HepG2 (cell line): ENCODE measurements at regions not wholly inside any gene's neighbourhood (a gene's known extent, or its start where the extent isn't known, plus 50 kb on each side); places are given as distances from the start of the nearest gene placed in this dataset.

Experiments
- ATAC-seq: fragments of 200-7000 bp; cut with Tn5 transposase; 3 replicates; pipeline ENCODE4 v1.9.1; 2020; ENCODE audit warnings: mild to moderate bottlenecking, moderate library complexity
- BruUV-seq: library from RNA; stranded (reverse); fragments of 400-500 nt; replicated peaks from 2 replicates; lab custom pipeline; 2021; lab: Mats Ljungman, UMichigan
- CTCF ChIA-PET: fragments of 300-600 bp; formaldehyde crosslinking; extraction: SDS; loops from one replicate; lab custom pipeline; 2021; ENCODE audit warnings: low total read pairs, inconsistent platforms, low intra/inter-chr PET ratio; lab: Yijun Ruan, JAX
- POLR2A ChIA-PET: fragments of 350-600 bp; sonication (Branson Sonifier 250); formaldehyde crosslinking; loops from one replicate; lab custom pipeline; 2020; ENCODE audit warnings: antibody characterized with exemption, inconsistent platforms; lab: Yijun Ruan, JAX
- DNase-seq: peaks from one replicate; pipeline ENCODE4 v3.0.0-alpha.2; 2015; ENCODE audit warnings: low spot score
- FAIRE-seq: peaks from 3 replicates; lab custom pipeline; 2011; peaks lifted over from hg19 to GRCh38; lab: Jason Lieb, UNC
- H2AFZ ChIP-seq: one replicate; pipeline ENCODE4 v1.6.1; 2011; ENCODE audit warnings: low read length, inconsistent platforms
- H3K27ac ChIP-seq: fragments of 300-600 bp; 3 replicates; pipeline ENCODE4 v1.8.0; 2011; ENCODE audit warnings: mixed run types, mild to moderate bottlenecking, mixed read lengths, low read length, inconsistent platforms; ENCODE audit not compliant: insufficient read depth; ENCODE audit errors: extremely low read length
- H3K27me3 ChIP-seq, 2 experiments: fragments of 200-600 bp in 1 of 2; 2 replicates in 1 of 2; 3 replicates in 1 of 2; pipeline versions ENCODE4 v1.6.0 to v1.8.0; 2011; ENCODE audit warnings: low read length in 2 of 2, mild to moderate bottlenecking in 2 of 2, moderate library complexity in 2 of 2, inconsistent platforms in 1 of 2; ENCODE audit not compliant: insufficient read depth in 2 of 2, control insufficient read depth in 1 of 2
- H3K36me3 ChIP-seq, 2 experiments: fragments of 200-600 bp in 1 of 2; replicated peaks in 1 of 2; 2 replicates in 1 of 2; 3 replicates in 1 of 2; pipeline versions ENCODE4 v1.5.1 to v1.8.0; 2011; ENCODE audit warnings: low read length in 2 of 2, inconsistent platforms in 1 of 2; ENCODE audit not compliant: insufficient read depth in 2 of 2, control insufficient read depth in 1 of 2
- H3K4me1 ChIP-seq: 2 replicates; pipeline ENCODE4 v1.5.1; 2012; ENCODE audit warnings: low read length, inconsistent platforms; ENCODE audit not compliant: insufficient read depth
- H3K4me2 ChIP-seq: 2 replicates; pipeline ENCODE4 v1.6.0; 2011; ENCODE audit warnings: low read depth, low read length, inconsistent platforms
- H3K4me3 ChIP-seq, 3 experiments: fragments of 200-600 bp in 1 of 3; sonication (generic), shearing (Covaris generic) in 1 of 3; replicated peaks in 1 of 3; 2 replicates each; pipeline ENCODE4 v1.5.1; 2011 to 2016; ENCODE audit warnings: low read length in 3 of 3, inconsistent platforms in 2 of 3, low read depth in 2 of 3, mild to moderate bottlenecking in 2 of 3, control low read depth in 1 of 3, mixed read lengths in 1 of 3; ENCODE audit not compliant: insufficient read depth in 1 of 3
- H3K79me2 ChIP-seq: one replicate; pipeline ENCODE4 v1.6.1; 2011; ENCODE audit warnings: low read length, inconsistent platforms; ENCODE audit not compliant: insufficient read depth
- H3K9ac ChIP-seq: 2 replicates; pipeline ENCODE4 v1.6.0; 2011; ENCODE audit warnings: mild to moderate bottlenecking, low read depth, low read length, inconsistent platforms; ENCODE audit not compliant: insufficient read depth
- H3K9me3 ChIP-seq: 2 replicates; pipeline ENCODE4 v1.5.1; 2012; ENCODE audit warnings: mild to moderate bottlenecking, low read length
- H4K20me1 ChIP-seq: 2 replicates; pipeline ENCODE4 v1.6.0; 2011; ENCODE audit warnings: inconsistent platforms, mild to moderate bottlenecking, low read length, moderate library complexity; ENCODE audit not compliant: insufficient read depth
- GATAD2A ChIP-seq: IDR thresholded peaks from 2 replicates; pipeline ENCODE4 v1.6.1; 2016
- LRRFIP1 ChIP-seq: sonication (generic); formaldehyde crosslinking; conservative IDR thresholded peaks from 2 replicates; pipeline ENCODE4 v1.4.0; 2020; ENCODE audit warnings: missing genetic modification reagents
- MXD4 ChIP-seq: IDR thresholded peaks from 2 replicates; pipeline ENCODE4 v1.6.1; 2016; ENCODE audit warnings: mild to moderate bottlenecking, missing biosample characterization, missing genetic modification reagents
- SATB2 ChIP-seq: sonication (generic); formaldehyde crosslinking; IDR thresholded peaks from 2 replicates; pipeline ENCODE4 v1.5.0; 2020; ENCODE audit warnings: missing genetic modification reagents
- SP4 ChIP-seq: sonication (generic); formaldehyde crosslinking; IDR thresholded peaks from 2 replicates; pipeline ENCODE4 v1.8.1; 2023; ENCODE audit warnings: mild to moderate bottlenecking, missing genetic modification reagents
- TCF12 ChIP-seq, 2 experiments: fragments of 450-650 bp in 1 of 2; sonication (generic) in 1 of 2; formaldehyde crosslinking in 1 of 2; IDR thresholded peaks; 2 replicates each; pipeline versions ENCODE4 v1.6.1 to v1.8.0; 2017 to 2022; ENCODE audit warnings: antibody characterized with exemption in 1 of 2, mild to moderate bottlenecking in 1 of 2, missing genetic modification reagents in 1 of 2, moderate library complexity in 1 of 2
- ZNF318 ChIP-seq: sonication (generic); formaldehyde crosslinking; IDR thresholded peaks from 2 replicates; pipeline ENCODE4 v1.4.0; 2020; ENCODE audit warnings: mild to moderate bottlenecking, missing genetic modification reagents
- ZNF572 ChIP-seq: sonication (generic); formaldehyde crosslinking; IDR thresholded peaks from 2 replicates; pipeline ENCODE4 v1.5.1; 2020; ENCODE audit warnings: mild to moderate bottlenecking, missing genetic modification reagents
- ZNF703 ChIP-seq: sonication (generic); formaldehyde crosslinking; IDR thresholded peaks from 2 replicates; pipeline ENCODE4 v1.5.1; 2020; ENCODE audit warnings: missing genetic modification reagents, mild to moderate bottlenecking, moderate library complexity, borderline replicate concordance
- WGBS: methylation state at CpG from one replicate; pipeline ENCODE4 v1.1.6; 2017; ENCODE audit warnings: low lambda C conversion rate; 5-methylcytosine and 5-hydroxymethylcytosine counted together
- in situ Hi-C: cut with HindIII; loops from 2 replicates; pipeline ENCODE4 v1.10.0; 2017; ENCODE audit warnings: low pct_unique_long_range_greater_than_20kb; ENCODE audit not compliant: extremely low pct_ligation_motif_present
- intact Hi-C: fragments of 100-400 bp; cut with micrococcal nuclease; formaldehyde crosslinking; loops from one replicate; pipeline ENCODE4 v1.10.0; 2022; ENCODE audit not compliant: unreplicated experiment
- TF ChIP-seq, protein P1 (sequence below): sonication (generic); formaldehyde crosslinking; IDR thresholded peaks from 2 replicates; pipeline ENCODE4 v1.4.0; 2020; ENCODE audit warnings: missing genetic modification reagents
- TF ChIP-seq, protein P2 (sequence below): sonication (generic); formaldehyde crosslinking; IDR thresholded peaks from 2 replicates; pipeline ENCODE4 v1.5.0; 2020; ENCODE audit warnings: mild to moderate bottlenecking, missing genetic modification reagents

DNA sequence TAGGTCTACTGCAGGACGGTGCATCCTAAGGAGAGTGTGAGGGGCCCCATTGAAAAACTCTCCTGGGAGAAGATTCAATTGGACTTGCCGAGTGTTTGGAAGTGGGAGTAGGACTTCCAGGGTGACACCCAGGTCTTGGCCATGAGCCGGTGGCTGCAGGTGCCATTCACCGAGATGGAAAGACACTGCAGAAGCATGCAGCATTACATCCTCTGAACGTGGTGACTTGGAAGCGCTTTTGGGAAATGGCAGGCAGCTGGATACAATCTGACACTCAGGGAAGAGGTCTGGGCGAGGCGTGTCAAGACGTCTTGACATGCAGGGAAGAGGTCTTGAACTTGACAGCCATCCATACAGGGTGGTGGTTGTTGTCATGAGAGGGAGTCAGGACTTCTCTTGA is 126.9 kb downstream of the PAPOLA start:
- ChIA-PET POLR2A (no interaction called here), CTCF (no interaction called here)
- no peaks in the 10 kb centered on the region for H3K36me3 ChIP-seq
- DNase-seq = no peak
- H3K4me3 ChIP-seq = no peak overlapping the region
- TF ChIP-seq ZNF572 (CRISPR knock-in tag) (no peak), ZNF703 (no peak), SP4 (no peak), SATB2 (CRISPR knock-in tag) (no peak), TCF12 (IDR thresholded peaks at IDR 0.05) (no peak), TCF12 (CRISPR knock-in tag; IDR thresholded peaks at IDR 0.05) (no peak), LRRFIP1 (no peak), MXD4 (CRISPR knock-in tag) (no peak), ZNF318 (CRISPR knock-in tag) (no peak), GATAD2A (CRISPR knock-in tag) (no peak)
- TF ChIP-seq, protein P1, sequence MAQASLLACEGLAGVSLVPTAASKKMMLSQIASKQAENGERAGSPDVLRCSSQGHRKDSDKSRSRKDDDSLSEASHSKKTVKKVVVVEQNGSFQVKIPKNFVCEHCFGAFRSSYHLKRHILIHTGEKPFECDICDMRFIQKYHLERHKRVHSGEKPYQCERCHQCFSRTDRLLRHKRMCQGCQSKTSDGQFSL (CRISPR knock-in tag) = no peak
- TF ChIP-seq, protein P2, sequence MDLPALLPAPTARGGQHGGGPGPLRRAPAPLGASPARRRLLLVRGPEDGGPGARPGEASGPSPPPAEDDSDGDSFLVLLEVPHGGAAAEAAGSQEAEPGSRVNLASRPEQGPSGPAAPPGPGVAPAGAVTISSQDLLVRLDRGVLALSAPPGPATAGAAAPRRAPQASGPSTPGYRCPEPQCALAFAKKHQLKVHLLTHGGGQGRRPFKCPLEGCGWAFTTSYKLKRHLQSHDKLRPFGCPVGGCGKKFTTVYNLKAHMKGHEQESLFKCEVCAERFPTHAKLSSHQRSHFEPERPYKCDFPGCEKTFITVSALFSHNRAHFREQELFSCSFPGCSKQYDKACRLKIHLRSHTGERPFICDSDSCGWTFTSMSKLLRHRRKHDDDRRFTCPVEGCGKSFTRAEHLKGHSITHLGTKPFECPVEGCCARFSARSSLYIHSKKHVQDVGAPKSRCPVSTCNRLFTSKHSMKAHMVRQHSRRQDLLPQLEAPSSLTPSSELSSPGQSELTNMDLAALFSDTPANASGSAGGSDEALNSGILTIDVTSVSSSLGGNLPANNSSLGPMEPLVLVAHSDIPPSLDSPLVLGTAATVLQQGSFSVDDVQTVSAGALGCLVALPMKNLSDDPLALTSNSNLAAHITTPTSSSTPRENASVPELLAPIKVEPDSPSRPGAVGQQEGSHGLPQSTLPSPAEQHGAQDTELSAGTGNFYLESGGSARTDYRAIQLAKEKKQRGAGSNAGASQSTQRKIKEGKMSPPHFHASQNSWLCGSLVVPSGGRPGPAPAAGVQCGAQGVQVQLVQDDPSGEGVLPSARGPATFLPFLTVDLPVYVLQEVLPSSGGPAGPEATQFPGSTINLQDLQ = no peak
- in situ Hi-C loops (no loop called here), intact Hi-C loops (no loop called here)
- H3K9ac ChIP-seq = no peak overlapping the region
- no peaks in the 10 kb centered on the region for H4K20me1 ChIP-seq
- H3K9me3 ChIP-seq = no peaks in the 10 kb centered on the region
- no peak overlapping the region for H3K4me2 ChIP-seq
- ATAC-seq = no peak
- BruUV-seq = no TSS peak
- no peaks in the 10 kb centered on the region for H3K79me2 ChIP-seq
- FAIRE-seq = no peak
- 29% methylated on average over 9 of the region's 9 CpGs for WGBS
- H2AFZ ChIP-seq = no peak overlapping the region
- peaks cover 7 to 40% of the 10 kb centered on the region in 2 experiments for H3K27me3 ChIP-seq
- H3K27ac ChIP-seq = no peak overlapping the region
- no peaks in the 10 kb centered on the region for H3K4me1 ChIP-seq
